K562 (cell line): ENCODE measurements at regions not wholly inside any gene's neighbourhood (a gene's known extent, or its start where the extent isn't known, plus 50 kb on each side); places are given as distances from the start of the nearest gene placed in this dataset.
A peak's percentile ranks its signal among the peaks of the same experiment; 100 is the strongest.
"Not testable (repeated sequence)": the region's sequence is repeated elsewhere in the genome, so short reads cannot be mapped to it uniquely, and the experiment has no call there.

Experiments
- ATAC-seq: fragments of 200-7000 bp; cut with Tn5 transposase; 3 replicates; pipeline ENCODE4 v1.9.1; 2020; ENCODE audit warnings: moderate library complexity
- BruUV-seq: library from RNA; stranded (reverse); fragments of 400-500 nt; replicated peaks from 2 replicates; lab custom pipeline; 2021; lab: Mats Ljungman, UMichigan
- CTCF ChIA-PET: fragments of 300-600 bp; formaldehyde crosslinking; extraction: SDS; loops from one replicate; lab custom pipeline; 2021; ENCODE audit warnings: low intra/inter-chr PET ratio; lab: Yijun Ruan, JAX
- POLR2A ChIA-PET: fragments of 300-600, 350-650 bp; sonication (Branson Sonifier 250); formaldehyde crosslinking; extraction: SDS; loops from one replicate; lab custom pipeline; 2021; ENCODE audit warnings: antibody characterized with exemption, inconsistent platforms; lab: Yijun Ruan, JAX
- DNase-seq, 4 experiments: peaks; one replicate each; pipeline versions ENCODE4 v3.0.0 to v3.0.0-alpha.2; 2011 to 2018; ENCODE audit warnings: low spot score in 3 of 4, mixed read lengths in 3 of 4; ENCODE audit errors: extremely low read depth in 1 of 4
- FAIRE-seq: peaks from 2 replicates; lab custom pipeline; 2011; peaks lifted over from hg19 to GRCh38; lab: Jason Lieb, UNC
- H2AFZ ChIP-seq: 2 replicates; pipeline ENCODE4 v1.6.0; 2011; ENCODE audit warnings: low read depth, low read length, control low read depth, inconsistent platforms
- H3K27ac ChIP-seq: fragments of 200-600 bp; 3 replicates; pipeline ENCODE4 v1.8.0; 2011; ENCODE audit warnings: low read depth, mild to moderate bottlenecking, control low read depth, inconsistent platforms, low read length, moderate library complexity, mixed read lengths; ENCODE audit errors: extremely low read depth
- H3K27me3 ChIP-seq, 2 experiments: fragments of 300-600 bp in 1 of 2; 2 replicates in 1 of 2; 3 replicates in 1 of 2; pipeline versions ENCODE4 v1.6.0 to v1.8.0; 2011; ENCODE audit warnings: inconsistent platforms in 2 of 2, low read length in 2 of 2, mild to moderate bottlenecking in 1 of 2, mixed read lengths in 1 of 2, moderate library complexity in 1 of 2; ENCODE audit not compliant: control insufficient read depth in 2 of 2, insufficient read depth in 2 of 2
- H3K36me3 ChIP-seq: fragments of 300-600 bp; 3 replicates; pipeline ENCODE4 v1.8.0; 2011; ENCODE audit warnings: mild to moderate bottlenecking, low read length, inconsistent platforms; ENCODE audit not compliant: control insufficient read depth, insufficient read depth
- H3K4me1 ChIP-seq, 2 experiments: fragments of 200-600 bp in 1 of 2; replicated peaks in 1 of 2; 2 replicates in 1 of 2; 3 replicates in 1 of 2; pipeline versions ENCODE4 v1.5.1 to v1.8.0; 2011; ENCODE audit warnings: inconsistent platforms in 2 of 2, low read length in 2 of 2, mild to moderate bottlenecking in 1 of 2, mixed read lengths in 1 of 2, moderate library complexity in 1 of 2; ENCODE audit not compliant: control insufficient read depth in 2 of 2, insufficient read depth in 2 of 2
- H3K4me2 ChIP-seq: 2 replicates; pipeline ENCODE4 v1.6.1; 2011; ENCODE audit warnings: low read length, control low read depth, inconsistent platforms, mixed read lengths; ENCODE audit not compliant: insufficient read depth
- H3K4me3 ChIP-seq: fragments of 200-600 bp; sonication (generic), shearing (Covaris generic); 2 replicates; pipeline ENCODE4 v1.5.1; 2016; ENCODE audit warnings: control low read depth, inconsistent platforms
- H3K79me2 ChIP-seq: fragments of 200-600 bp; 3 replicates; pipeline ENCODE4 v1.8.0; 2011; ENCODE audit warnings: low read length, inconsistent platforms; ENCODE audit not compliant: control insufficient read depth, insufficient read depth
- H3K9ac ChIP-seq, 2 experiments: 2 replicates each; pipeline versions ENCODE4 v1.6.0 to v1.6.1; 2011; ENCODE audit warnings: low read depth in 2 of 2, low read length in 2 of 2, control low read depth in 1 of 2, inconsistent platforms in 1 of 2, mild to moderate bottlenecking in 1 of 2, mixed read lengths in 1 of 2; ENCODE audit not compliant: insufficient read depth in 1 of 2
- H3K9me1 ChIP-seq: one replicate; pipeline ENCODE4 v1.6.0; 2011; ENCODE audit warnings: inconsistent platforms, mild to moderate bottlenecking, low read length, moderate library complexity; ENCODE audit not compliant: control insufficient read depth, insufficient read depth
- H3K9me3 ChIP-seq: replicated peaks from 2 replicates; pipeline ENCODE4 v1.5.1; 2011; ENCODE audit warnings: low read depth, low read length, inconsistent platforms; ENCODE audit not compliant: control insufficient read depth, insufficient read depth
- H4K20me1 ChIP-seq: replicated peaks from 2 replicates; pipeline ENCODE4 v1.6.1; 2011; ENCODE audit warnings: low read length, inconsistent platforms, mixed read lengths; ENCODE audit not compliant: control insufficient read depth, insufficient read depth
- DEAF1 ChIP-seq: fragments of 450-650 bp; formaldehyde crosslinking; IDR thresholded peaks from 2 replicates; pipeline ENCODE4 v1.4.0; 2020; ENCODE audit warnings: mild to moderate bottlenecking, moderate library complexity
- PATZ1 ChIP-seq: fragments of 250-450 bp; sonication (Bioruptor Pico); IDR thresholded peaks from 2 replicates; pipeline ENCODE4 v1.5.0; 2020; ENCODE audit warnings: mild to moderate bottlenecking, borderline replicate concordance
- WGBS: fragments of 100-300 bp; shearing (Covaris generic); methylation state at CpG from one replicate; pipeline ENCODE4 v1.1.6; 2016; ENCODE audit warnings: low coverage, mixed read lengths; ENCODE audit not compliant: insufficient coverage; ENCODE audit errors: missing lambda C conversion rate; 5-methylcytosine and 5-hydroxymethylcytosine counted together
- in situ Hi-C: fragments of 300-500 bp; cut with MboI; formaldehyde crosslinking; loops from 4 replicates; pipeline ENCODE4 v1.15.0; 2018; ENCODE audit warnings: inconsistent platforms, mixed read lengths
- intact Hi-C: fragments of 100-400 bp; cut with micrococcal nuclease; formaldehyde crosslinking; loops from 2 replicates; pipeline ENCODE4 v1.14.2; 2022

- TF ChIP-seq PATZ1 (no peak), DEAF1 (peak; percentile 82)
- TF ChIP-seq, all 486 proteins: peak for 8
These were observed 401.9 kb downstream of the TNS3 start (continued) for GRCh38 chr7:47179812-47180515.

- intact Hi-C loops, H3K27me3 ChIP-seq, DNase-seq, H3K4me2 ChIP-seq, H3K4me1 ChIP-seq, H4K20me1 ChIP-seq, ATAC-seq, H3K36me3 ChIP-seq, H3K9me1 ChIP-seq, H3K27ac ChIP-seq, H2AFZ ChIP-seq, CTCF ChIA-PET, POLR2A ChIA-PET, H3K9me3 ChIP-seq, H3K4me3 ChIP-seq, H3K9ac ChIP-seq, BruUV-seq, in situ Hi-C loops, H3K79me2 ChIP-seq, FAIRE-seq: not testable (repeated sequence)
- WGBS = under 1% methylated on average over 7 of the region's 7 CpGs
These were observed 409.0 kb downstream of the TNS3 start for GRCh38 chr7:47172602-47173539.
